ENCODE measurements at regions not wholly inside any gene's neighbourhood (a gene's known extent, or its start where the extent isn't known, plus 50 kb on each side); places are given as distances from the start of the nearest gene placed in this dataset.

GRCh38 chr12:5227708-5228373 lies 184.2 kb downstream of the KCNA5 start:
- no peak for TF ChIP-seq CTCF (IDR thresholded peaks at IDR 0.05)
- TF ChIP-seq POLR2A (IDR thresholded peaks at IDR 0.05): no peak

Data from stomach (tissue), 4 donors.